GM23338 (cell line): ENCODE measurements at regions not wholly inside any gene's neighbourhood (a gene's known extent, or its start where the extent isn't known, plus 50 kb on each side); places are given as distances from the start of the nearest gene placed in this dataset.

Experiments used
- CREB1 ChIP-seq: fragments of 250-450 bp; sonication (Bioruptor Pico); IDR thresholded peaks from 2 replicates; pipeline ENCODE4 v1.5.0; 2020; ENCODE audit warnings: low read depth, mild to moderate bottlenecking, moderate library complexity
- EZH2 ChIP-seq: fragments of 200-600 bp; sonication (generic); IDR thresholded peaks from one replicate; pipeline ENCODE4 v1.8.0; 2017; ENCODE audit warnings: antibody characterized with exemption, mild to moderate bottlenecking, low read depth; ENCODE audit not compliant: unreplicated experiment
- EZH2phosphoT487 ChIP-seq: fragments of 200-600 bp; sonication (generic); IDR thresholded peaks from one replicate; pipeline ENCODE4 v1.8.1; 2018; ENCODE audit warnings: antibody characterized with exemption; ENCODE audit not compliant: unreplicated experiment
- JUNB ChIP-seq: IDR thresholded peaks from one replicate; pipeline ENCODE4 v1.6.1; 2016; ENCODE audit warnings: antibody characterized with exemption; ENCODE audit not compliant: unreplicated experiment
- NANOG ChIP-seq: IDR thresholded peaks from 2 replicates; pipeline ENCODE4 v1.6.1; 2016; ENCODE audit warnings: antibody characterized with exemption, borderline replicate concordance
- POLR2AphosphoS5 ChIP-seq: IDR thresholded peaks from 2 replicates; pipeline ENCODE4 v1.6.1; 2016; ENCODE audit warnings: antibody characterized with exemption, low read depth
- STAT1 ChIP-seq: IDR thresholded peaks from one replicate; pipeline ENCODE4 v1.6.1; 2016; ENCODE audit warnings: antibody characterized with exemption; ENCODE audit not compliant: unreplicated experiment
- ZNF114 ChIP-seq: fragments of 250-450 bp; sonication (Bioruptor Pico); IDR thresholded peaks from 2 replicates; pipeline ENCODE4 v1.5.0; 2020; ENCODE audit warnings: mild to moderate bottlenecking, moderate library complexity
- ZNF331 ChIP-seq: fragments of 250-450 bp; sonication (Bioruptor Pico); IDR thresholded peaks from 2 replicates; pipeline ENCODE4 v1.5.0; 2020; ENCODE audit warnings: low read depth, mild to moderate bottlenecking, moderate library complexity
- TF ChIP-seq, protein P1 (sequence below), 2 experiments: fragments of 200-600 bp in 1 of 2; sonication (generic) in 1 of 2; conservative IDR thresholded peaks; 2 replicates each; pipeline versions ENCODE4 v1.5.1 to v1.6.1; 2016 to 2017; ENCODE audit warnings: antibody characterized with exemption in 2 of 2, low read depth in 2 of 2, mild to moderate bottlenecking in 2 of 2, moderate library complexity in 1 of 2
- TF ChIP-seq, protein P2 (sequence below): IDR thresholded peaks from one replicate; pipeline ENCODE4 v1.6.1; 2018; ENCODE audit warnings: antibody characterized with exemption; ENCODE audit not compliant: unreplicated experiment
- TF ChIP-seq, protein P3 (sequence below): IDR thresholded peaks from 2 replicates; pipeline ENCODE4 v1.6.1; 2016; ENCODE audit warnings: antibody characterized with exemption
- TF ChIP-seq, protein P4 (sequence below): fragments of 250-450 bp; sonication (Bioruptor Pico); IDR thresholded peaks from 2 replicates; pipeline ENCODE4 v1.5.0; 2020; ENCODE audit warnings: mild to moderate bottlenecking, moderate library complexity

DNA sequence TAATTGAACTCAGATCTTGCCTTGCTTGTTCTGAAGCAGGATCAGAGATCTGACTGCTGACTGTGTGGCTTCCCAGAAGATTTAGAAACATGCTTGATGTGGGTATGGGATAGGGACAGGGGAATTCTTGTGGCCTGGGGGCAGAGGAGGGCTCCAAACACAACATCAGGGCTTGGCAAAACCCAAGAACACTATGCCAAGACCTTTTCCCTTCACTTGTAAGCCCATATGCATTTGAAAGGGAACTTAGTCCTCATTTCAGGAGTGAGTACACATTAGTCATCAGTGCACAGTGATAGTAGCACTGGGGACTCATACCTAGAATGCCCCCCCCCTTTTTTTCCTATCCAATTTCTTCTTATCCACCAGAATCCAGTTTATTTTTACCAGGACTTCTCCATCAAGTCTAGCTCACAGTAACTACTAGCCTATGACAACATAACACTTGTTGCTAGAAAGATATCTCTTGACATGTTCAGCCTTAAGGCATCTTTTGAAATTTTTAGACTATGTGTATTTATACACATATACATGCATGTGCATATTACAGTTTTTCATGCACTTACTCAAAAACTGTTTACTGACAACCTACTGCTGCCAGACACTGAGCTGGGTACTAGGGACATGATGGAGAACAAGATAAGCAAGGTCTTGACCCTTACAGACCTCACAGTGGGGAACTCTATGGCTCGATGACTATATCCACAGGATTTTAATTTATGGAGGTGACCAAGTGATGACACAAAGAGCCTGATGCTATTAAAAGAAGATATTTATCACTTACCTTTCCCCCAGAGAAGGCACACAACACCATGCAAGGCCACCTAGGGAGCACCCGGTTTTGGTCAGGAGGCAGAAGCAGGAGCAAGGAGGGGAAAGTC is 158.3 kb upstream of the MAP3K1 start:
- TF ChIP-seq, protein P1, sequence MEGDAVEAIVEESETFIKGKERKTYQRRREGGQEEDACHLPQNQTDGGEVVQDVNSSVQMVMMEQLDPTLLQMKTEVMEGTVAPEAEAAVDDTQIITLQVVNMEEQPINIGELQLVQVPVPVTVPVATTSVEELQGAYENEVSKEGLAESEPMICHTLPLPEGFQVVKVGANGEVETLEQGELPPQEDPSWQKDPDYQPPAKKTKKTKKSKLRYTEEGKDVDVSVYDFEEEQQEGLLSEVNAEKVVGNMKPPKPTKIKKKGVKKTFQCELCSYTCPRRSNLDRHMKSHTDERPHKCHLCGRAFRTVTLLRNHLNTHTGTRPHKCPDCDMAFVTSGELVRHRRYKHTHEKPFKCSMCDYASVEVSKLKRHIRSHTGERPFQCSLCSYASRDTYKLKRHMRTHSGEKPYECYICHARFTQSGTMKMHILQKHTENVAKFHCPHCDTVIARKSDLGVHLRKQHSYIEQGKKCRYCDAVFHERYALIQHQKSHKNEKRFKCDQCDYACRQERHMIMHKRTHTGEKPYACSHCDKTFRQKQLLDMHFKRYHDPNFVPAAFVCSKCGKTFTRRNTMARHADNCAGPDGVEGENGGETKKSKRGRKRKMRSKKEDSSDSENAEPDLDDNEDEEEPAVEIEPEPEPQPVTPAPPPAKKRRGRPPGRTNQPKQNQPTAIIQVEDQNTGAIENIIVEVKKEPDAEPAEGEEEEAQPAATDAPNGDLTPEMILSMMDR (conservative IDR thresholded peaks at IDR 0.05; ENCODE audit: low read depth in 2 of 2): no peak
- TF ChIP-seq CREB1 (CRISPR knock-in tag) (no peak), EZH2 (no peak), EZH2phosphoT487 (no peak), JUNB (no peak), POLR2AphosphoS5 (no peak), ZNF331 (CRISPR knock-in tag) (no peak), ZNF114 (CRISPR knock-in tag) (no peak), NANOG (no peak), STAT1 (no peak)
- TF ChIP-seq, protein P2, sequence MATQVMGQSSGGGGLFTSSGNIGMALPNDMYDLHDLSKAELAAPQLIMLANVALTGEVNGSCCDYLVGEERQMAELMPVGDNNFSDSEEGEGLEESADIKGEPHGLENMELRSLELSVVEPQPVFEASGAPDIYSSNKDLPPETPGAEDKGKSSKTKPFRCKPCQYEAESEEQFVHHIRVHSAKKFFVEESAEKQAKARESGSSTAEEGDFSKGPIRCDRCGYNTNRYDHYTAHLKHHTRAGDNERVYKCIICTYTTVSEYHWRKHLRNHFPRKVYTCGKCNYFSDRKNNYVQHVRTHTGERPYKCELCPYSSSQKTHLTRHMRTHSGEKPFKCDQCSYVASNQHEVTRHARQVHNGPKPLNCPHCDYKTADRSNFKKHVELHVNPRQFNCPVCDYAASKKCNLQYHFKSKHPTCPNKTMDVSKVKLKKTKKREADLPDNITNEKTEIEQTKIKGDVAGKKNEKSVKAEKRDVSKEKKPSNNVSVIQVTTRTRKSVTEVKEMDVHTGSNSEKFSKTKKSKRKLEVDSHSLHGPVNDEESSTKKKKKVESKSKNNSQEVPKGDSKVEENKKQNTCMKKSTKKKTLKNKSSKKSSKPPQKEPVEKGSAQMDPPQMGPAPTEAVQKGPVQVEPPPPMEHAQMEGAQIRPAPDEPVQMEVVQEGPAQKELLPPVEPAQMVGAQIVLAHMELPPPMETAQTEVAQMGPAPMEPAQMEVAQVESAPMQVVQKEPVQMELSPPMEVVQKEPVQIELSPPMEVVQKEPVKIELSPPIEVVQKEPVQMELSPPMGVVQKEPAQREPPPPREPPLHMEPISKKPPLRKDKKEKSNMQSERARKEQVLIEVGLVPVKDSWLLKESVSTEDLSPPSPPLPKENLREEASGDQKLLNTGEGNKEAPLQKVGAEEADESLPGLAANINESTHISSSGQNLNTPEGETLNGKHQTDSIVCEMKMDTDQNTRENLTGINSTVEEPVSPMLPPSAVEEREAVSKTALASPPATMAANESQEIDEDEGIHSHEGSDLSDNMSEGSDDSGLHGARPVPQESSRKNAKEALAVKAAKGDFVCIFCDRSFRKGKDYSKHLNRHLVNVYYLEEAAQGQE: no peak
- TF ChIP-seq, protein P3, sequence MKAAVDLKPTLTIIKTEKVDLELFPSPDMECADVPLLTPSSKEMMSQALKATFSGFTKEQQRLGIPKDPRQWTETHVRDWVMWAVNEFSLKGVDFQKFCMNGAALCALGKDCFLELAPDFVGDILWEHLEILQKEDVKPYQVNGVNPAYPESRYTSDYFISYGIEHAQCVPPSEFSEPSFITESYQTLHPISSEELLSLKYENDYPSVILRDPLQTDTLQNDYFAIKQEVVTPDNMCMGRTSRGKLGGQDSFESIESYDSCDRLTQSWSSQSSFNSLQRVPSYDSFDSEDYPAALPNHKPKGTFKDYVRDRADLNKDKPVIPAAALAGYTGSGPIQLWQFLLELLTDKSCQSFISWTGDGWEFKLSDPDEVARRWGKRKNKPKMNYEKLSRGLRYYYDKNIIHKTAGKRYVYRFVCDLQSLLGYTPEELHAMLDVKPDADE: no peak
- TF ChIP-seq, protein P4, sequence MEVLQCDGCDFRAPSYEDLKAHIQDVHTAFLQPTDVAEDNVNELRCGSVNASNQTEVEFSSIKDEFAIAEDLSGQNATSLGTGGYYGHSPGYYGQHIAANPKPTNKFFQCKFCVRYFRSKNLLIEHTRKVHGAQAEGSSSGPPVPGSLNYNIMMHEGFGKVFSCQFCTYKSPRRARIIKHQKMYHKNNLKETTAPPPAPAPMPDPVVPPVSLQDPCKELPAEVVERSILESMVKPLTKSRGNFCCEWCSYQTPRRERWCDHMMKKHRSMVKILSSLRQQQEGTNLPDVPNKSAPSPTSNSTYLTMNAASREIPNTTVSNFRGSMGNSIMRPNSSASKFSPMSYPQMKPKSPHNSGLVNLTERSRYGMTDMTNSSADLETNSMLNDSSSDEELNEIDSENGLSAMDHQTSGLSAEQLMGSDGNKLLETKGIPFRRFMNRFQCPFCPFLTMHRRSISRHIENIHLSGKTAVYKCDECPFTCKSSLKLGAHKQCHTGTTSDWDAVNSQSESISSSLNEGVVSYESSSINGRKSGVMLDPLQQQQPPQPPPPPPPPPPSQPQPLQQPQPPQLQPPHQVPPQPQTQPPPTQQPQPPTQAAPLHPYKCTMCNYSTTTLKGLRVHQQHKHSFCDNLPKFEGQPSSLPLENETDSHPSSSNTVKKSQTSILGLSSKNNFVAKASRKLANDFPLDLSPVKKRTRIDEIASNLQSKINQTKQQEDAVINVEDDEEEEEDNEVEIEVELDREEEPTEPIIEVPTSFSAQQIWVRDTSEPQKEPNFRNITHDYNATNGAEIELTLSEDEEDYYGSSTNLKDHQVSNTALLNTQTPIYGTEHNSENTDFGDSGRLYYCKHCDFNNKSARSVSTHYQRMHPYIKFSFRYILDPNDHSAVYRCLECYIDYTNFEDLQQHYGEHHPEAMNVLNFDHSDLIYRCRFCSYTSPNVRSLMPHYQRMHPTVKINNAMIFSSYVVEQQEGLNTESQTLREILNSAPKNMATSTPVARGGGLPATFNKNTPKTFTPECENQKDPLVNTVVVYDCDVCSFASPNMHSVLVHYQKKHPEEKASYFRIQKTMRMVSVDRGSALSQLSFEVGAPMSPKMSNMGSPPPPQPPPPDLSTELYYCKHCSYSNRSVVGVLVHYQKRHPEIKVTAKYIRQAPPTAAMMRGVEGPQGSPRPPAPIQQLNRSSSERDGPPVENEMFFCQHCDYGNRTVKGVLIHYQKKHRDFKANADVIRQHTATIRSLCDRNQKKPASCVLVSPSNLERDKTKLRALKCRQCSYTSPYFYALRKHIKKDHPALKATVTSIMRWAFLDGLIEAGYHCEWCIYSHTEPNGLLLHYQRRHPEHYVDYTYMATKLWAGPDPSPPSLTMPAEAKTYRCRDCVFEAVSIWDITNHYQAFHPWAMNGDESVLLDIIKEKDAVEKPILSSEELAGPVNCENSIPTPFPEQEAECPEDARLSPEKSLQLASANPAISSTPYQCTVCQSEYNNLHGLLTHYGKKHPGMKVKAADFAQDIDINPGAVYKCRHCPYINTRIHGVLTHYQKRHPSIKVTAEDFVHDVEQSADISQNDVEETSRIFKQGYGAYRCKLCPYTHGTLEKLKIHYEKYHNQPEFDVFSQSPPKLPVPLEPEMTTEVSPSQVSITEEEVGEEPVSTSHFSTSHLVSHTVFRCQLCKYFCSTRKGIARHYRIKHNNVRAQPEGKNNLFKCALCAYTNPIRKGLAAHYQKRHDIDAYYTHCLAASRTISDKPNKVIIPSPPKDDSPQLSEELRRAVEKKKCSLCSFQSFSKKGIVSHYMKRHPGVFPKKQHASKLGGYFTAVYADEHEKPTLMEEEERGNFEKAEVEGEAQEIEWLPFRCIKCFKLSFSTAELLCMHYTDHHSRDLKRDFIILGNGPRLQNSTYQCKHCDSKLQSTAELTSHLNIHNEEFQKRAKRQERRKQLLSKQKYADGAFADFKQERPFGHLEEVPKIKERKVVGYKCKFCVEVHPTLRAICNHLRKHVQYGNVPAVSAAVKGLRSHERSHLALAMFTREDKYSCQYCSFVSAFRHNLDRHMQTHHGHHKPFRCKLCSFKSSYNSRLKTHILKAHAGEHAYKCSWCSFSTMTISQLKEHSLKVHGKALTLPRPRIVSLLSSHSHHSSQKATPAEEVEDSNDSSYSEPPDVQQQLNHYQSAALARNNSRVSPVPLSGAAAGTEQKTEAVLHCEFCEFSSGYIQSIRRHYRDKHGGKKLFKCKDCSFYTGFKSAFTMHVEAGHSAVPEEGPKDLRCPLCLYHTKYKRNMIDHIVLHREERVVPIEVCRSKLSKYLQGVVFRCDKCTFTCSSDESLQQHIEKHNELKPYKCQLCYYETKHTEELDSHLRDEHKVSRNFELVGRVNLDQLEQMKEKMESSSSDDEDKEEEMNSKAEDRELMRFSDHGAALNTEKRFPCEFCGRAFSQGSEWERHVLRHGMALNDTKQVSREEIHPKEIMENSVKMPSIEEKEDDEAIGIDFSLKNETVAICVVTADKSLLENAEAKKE: no peak
